ENCODE measurements at regions not wholly inside any gene's neighbourhood (a gene's known extent, or its start where the extent isn't known, plus 50 kb on each side); places are given as distances from the start of the nearest gene placed in this dataset.

GRCh38 chr10:118916777-118917176, 112.7 kb upstream of the NANOS1 start:
- intact Hi-C loops (cut with DNase I) = no loop called here
- WGBS, 2 donors = 90 to 93% methylated on average over 6 of the region's 6 CpGs
- peaks cover 0 to 22% (median 6%) of the 10 kb centered on the region in 4 donors for H3K4me1 ChIP-seq
- DNase-seq = no peak
- H3K9me3 ChIP-seq = no peaks in the 10 kb centered on the region
- TF ChIP-seq POLR2AphosphoS5 (IDR thresholded peaks at IDR 0.05) (no peak), POLR2A (IDR thresholded peaks at IDR 0.05) (no peak), CTCF (IDR thresholded peaks at IDR 0.05) (no peak)
- H3K27ac ChIP-seq = no peak overlapping the region
- H3K36me3 ChIP-seq = no peaks in the 10 kb centered on the region
- no peak overlapping the region for H3K4me3 ChIP-seq
- H3K27me3 ChIP-seq = no peaks in the 10 kb centered on the region

- no peak for TF ChIP-seq POLR2A (IDR thresholded peaks at IDR 0.05)
- TF ChIP-seq EP300 (IDR thresholded peaks at IDR 0.05) = no peak
- TF ChIP-seq POLR2AphosphoS5 (IDR thresholded peaks at IDR 0.05) = no peak
- no peak for TF ChIP-seq CTCF (IDR thresholded peaks at IDR 0.05)
- H3K27me3 ChIP-seq = no peaks in the 10 kb centered on the region
- 86 to 87% methylated on average over 7 of the region's 7 CpGs for WGBS, 2 donors
Observed at GRCh38 chr10:118917701-118918100, 111.8 kb upstream of the NANOS1 start.

GRCh38 chr10:118918116-118918515, 111.4 kb upstream of the NANOS1 start:
- Histone ChIP-seq H3K4me1 (peaks cover 0 to 22% (median 13%) of the 10 kb centered on the region in 4 donors), H3K27ac (no peak overlapping the region), H3K4me3 (no peak overlapping the region), H3K36me3 (no peaks in the 10 kb centered on the region), H3K27me3 (no peaks in the 10 kb centered on the region), H3K9me3 (no peaks in the 10 kb centered on the region)
- intact Hi-C loops (cut with DNase I) = no loop called here
- no peak for DNase-seq
- TF ChIP-seq POLR2AphosphoS5 (IDR thresholded peaks at IDR 0.05) = no peak
- TF ChIP-seq CTCF (IDR thresholded peaks at IDR 0.05) = no peak
- TF ChIP-seq EP300 (IDR thresholded peaks at IDR 0.05) = no peak
- no peak for TF ChIP-seq POLR2A (IDR thresholded peaks at IDR 0.05)
- WGBS, 2 donors = 78 to 82% methylated on average over 5 of the region's 5 CpGs

More at GRCh38 chr10:118917701-118918100, 111.8 kb upstream of the NANOS1 start:
- H3K9me3 ChIP-seq = no peaks in the 10 kb centered on the region
- no peak for DNase-seq
- H3K36me3 ChIP-seq = no peaks in the 10 kb centered on the region
- H3K4me1 ChIP-seq = peaks cover 0 to 27% (median 15%) of the 10 kb centered on the region in 4 donors
- H3K4me3 ChIP-seq = no peak overlapping the region
- intact Hi-C loops (cut with DNase I) = no loop called here
- no peak overlapping the region for H3K27ac ChIP-seq

- Histone ChIP-seq H3K4me1 (peaks cover 0 to 19% (median 13%) of the 10 kb centered on the region in 4 donors), H3K4me3 (no peak overlapping the region), H3K27ac (no peak overlapping the region), H3K27me3 (no peaks in the 10 kb centered on the region), H3K36me3 (no peaks in the 10 kb centered on the region), H3K9me3 (no peaks in the 10 kb centered on the region)
- TF ChIP-seq POLR2A (IDR thresholded peaks at IDR 0.05) (no peak), EP300 (IDR thresholded peaks at IDR 0.05) (no peak), POLR2AphosphoS5 (IDR thresholded peaks at IDR 0.05) (no peak)
- intact Hi-C loops (cut with DNase I) = no loop called here
- no peak for DNase-seq
- WGBS, 2 donors = 49 to 59% methylated on average over 3 of the region's 3 CpGs
Observed at GRCh38 chr10:118918587-118918986, 110.9 kb upstream of the NANOS1 start.

- DNase-seq = no peak
- TF ChIP-seq CTCF (IDR thresholded peaks at IDR 0.05) (no peak), POLR2A (IDR thresholded peaks at IDR 0.05) (no peak)
- Histone ChIP-seq H3K36me3 (no peaks in the 10 kb centered on the region), H3K27me3 (no peaks in the 10 kb centered on the region), H3K9me3 (no peaks in the 10 kb centered on the region), H3K27ac (no peak overlapping the region), H3K4me1 (peaks cover 0 to 15% (median 13%) of the 10 kb centered on the region in 4 donors), H3K4me3 (no peak overlapping the region)
- intact Hi-C loops (cut with DNase I) = no loop called here
- 96 to 97% methylated on average over 9 of the region's 9 CpGs for WGBS, 2 donors
Observed at GRCh38 chr10:118920206-118920605, 109.3 kb upstream of the NANOS1 start.
